ENCODE measurements at regions not wholly inside any gene's neighbourhood (a gene's known extent, or its start where the extent isn't known, plus 50 kb on each side); places are given as distances from the start of the nearest gene placed in this dataset.

- no peak for TF ChIP-seq CTCF (IDR thresholded peaks at IDR 0.05; ENCODE audit: control extremely low read depth in 1 of 3, insufficient read depth in 1 of 3, low read depth in 1 of 3, low read length in 3 of 3)
Observed at GRCh38 chr6:147624946-147625515, 116.5 kb downstream of the SAMD5 start (continued).

Measured in H1 (cell line).